ENCODE measurements at regions not wholly inside any gene's neighbourhood (a gene's known extent, or its start where the extent isn't known, plus 50 kb on each side); places are given as distances from the start of the nearest gene placed in this dataset.

DNA sequence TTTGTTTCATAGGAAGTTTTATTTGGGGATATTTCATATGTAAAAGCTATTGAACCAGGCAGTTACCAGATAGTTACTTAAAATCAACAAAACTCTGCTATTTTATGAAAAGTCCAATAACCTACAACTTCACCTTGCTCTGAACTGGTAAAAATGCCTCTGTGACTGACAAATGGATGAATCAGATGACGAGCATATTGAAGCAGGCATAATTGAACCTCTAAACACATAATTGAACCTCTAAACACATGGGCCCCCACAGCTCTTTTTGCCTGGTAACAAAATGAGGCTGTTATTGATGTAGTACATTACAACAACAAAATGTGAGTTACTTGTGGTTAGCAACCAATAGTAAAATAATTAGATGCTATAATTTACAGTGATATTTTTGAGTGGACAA lies 99.7 kb downstream of the MBL2 start:
- Histone ChIP-seq H3K27me3 (ENCODE audit: insufficient read depth in 3 of 3, low read length in 2 of 3) (peaks cover 0 to 3% (median 0%) of the 10 kb centered on the region in 3 donors), H3K27ac (no peak overlapping the region), H3K4me1 (no peaks in the 10 kb centered on the region), H3K9me3 (no peaks in the 10 kb centered on the region), H3K4me3 (no peak overlapping the region), H3K36me3 (ENCODE audit: insufficient read depth in 1 of 2, low read depth in 1 of 2) (no peaks in the 10 kb centered on the region)
- TF ChIP-seq, protein P1, sequence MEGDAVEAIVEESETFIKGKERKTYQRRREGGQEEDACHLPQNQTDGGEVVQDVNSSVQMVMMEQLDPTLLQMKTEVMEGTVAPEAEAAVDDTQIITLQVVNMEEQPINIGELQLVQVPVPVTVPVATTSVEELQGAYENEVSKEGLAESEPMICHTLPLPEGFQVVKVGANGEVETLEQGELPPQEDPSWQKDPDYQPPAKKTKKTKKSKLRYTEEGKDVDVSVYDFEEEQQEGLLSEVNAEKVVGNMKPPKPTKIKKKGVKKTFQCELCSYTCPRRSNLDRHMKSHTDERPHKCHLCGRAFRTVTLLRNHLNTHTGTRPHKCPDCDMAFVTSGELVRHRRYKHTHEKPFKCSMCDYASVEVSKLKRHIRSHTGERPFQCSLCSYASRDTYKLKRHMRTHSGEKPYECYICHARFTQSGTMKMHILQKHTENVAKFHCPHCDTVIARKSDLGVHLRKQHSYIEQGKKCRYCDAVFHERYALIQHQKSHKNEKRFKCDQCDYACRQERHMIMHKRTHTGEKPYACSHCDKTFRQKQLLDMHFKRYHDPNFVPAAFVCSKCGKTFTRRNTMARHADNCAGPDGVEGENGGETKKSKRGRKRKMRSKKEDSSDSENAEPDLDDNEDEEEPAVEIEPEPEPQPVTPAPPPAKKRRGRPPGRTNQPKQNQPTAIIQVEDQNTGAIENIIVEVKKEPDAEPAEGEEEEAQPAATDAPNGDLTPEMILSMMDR (IDR thresholded peaks at IDR 0.05), result no peak
- WGBS, 3 donors, result 76 to 78% (median 76%) methylated on average over 1 of the region's 1 CpG
- DNase-seq (no peak), ATAC-seq (no peak)
- intact Hi-C loops (cut with DNase I), result no loop called here

DNA sequence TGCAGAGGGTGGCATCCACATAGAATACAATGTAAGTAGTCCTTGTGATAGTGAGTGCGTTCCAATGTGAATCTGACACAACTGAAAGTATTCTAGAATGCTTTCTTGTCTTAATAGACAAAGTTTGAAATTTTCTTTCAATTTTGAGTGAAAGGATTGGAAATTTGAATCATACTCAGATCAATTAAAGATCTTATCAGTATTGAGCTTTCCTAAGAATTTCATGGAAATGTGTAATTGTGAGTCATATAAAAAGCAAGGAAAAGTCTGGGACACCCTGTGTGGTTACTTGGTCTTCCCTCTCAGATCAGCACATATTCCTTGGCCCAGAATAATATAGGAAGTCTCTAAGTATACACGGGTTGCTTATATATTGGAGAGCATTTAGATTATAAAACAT lies 99.1 kb downstream of the MBL2 start:
- DNase-seq (no peak), ATAC-seq (no peak)
- no peaks in the 10 kb centered on the region for H3K9me3 ChIP-seq
- H3K27ac ChIP-seq, result no peak overlapping the region
- no peak overlapping the region for H3K4me3 ChIP-seq
- no peaks in the 10 kb centered on the region for H3K36me3 ChIP-seq (ENCODE audit: insufficient read depth in 1 of 2, low read depth in 1 of 2)
- intact Hi-C loops (cut with DNase I), result no loop called here
- TF ChIP-seq, protein P1 (IDR thresholded peaks at IDR 0.05), result no peak
- H3K4me1 ChIP-seq, result no peaks in the 10 kb centered on the region
- peaks cover 0 to 3% (median 0%) of the 10 kb centered on the region in 3 donors for H3K27me3 ChIP-seq (ENCODE audit: insufficient read depth in 3 of 3, low read length in 2 of 3)
- WGBS, 3 donors, result 85 to 88% (median 88%) methylated on average over 2 of the region's 2 CpGs

DNA sequence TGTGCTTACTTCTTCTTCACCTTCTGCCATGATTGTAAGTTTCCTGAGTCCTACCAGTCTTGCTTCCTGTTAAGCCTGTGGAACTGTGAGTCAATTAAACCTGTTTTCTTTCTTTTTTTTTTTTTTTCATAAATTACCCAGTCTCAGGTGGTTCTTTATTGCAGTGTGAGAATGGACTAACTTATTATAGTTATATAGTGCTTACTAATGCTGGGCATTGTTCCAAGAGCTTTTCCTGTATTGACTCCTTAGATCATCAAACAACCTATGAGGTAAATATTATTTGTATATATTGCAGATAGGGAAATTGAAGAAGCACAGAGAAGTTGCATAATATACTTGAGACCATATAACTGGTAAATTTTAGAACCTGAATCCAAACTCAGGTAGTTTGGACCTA lies 98.1 kb downstream of the MBL2 start:
- peaks cover 0 to 3% (median 0%) of the 10 kb centered on the region in 3 donors for H3K27me3 ChIP-seq (ENCODE audit: insufficient read depth in 3 of 3, low read length in 2 of 3)
- TF ChIP-seq, protein P1 (IDR thresholded peaks at IDR 0.05), result no peak
- DNase-seq, result no peak
- no peak overlapping the region for H3K4me3 ChIP-seq
- no peak for ATAC-seq
- intact Hi-C loops (cut with DNase I), result no loop called here
- no peaks in the 10 kb centered on the region for H3K9me3 ChIP-seq
- H3K36me3 ChIP-seq (ENCODE audit: insufficient read depth in 1 of 2, low read depth in 1 of 2), result no peaks in the 10 kb centered on the region
- H3K27ac ChIP-seq, result no peak overlapping the region
- no peaks in the 10 kb centered on the region for H3K4me1 ChIP-seq

DNA sequence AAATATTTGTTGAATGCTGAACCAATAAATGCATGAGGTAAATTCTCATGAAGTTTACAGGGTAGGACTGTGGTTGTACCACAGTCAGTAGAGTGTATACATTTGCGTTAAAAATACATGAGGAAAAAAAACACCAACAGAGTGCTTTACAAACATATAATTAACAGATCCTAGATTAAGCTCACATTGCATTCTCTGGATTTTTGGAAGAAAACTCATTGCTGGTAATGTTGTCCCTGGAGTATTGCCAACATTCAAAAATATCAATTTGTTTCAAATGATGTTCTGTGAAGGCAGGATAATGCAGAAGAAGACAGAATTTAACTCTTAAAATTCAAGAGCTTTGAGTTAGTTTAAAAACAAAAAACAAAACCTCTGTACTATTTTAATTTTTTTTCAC lies 95.5 kb downstream of the MBL2 start:
- TF ChIP-seq, protein P1 (IDR thresholded peaks at IDR 0.05), result no peak
- ATAC-seq, result no peak
- H3K27me3 ChIP-seq (ENCODE audit: insufficient read depth in 3 of 3, low read length in 2 of 3), result no peaks in the 10 kb centered on the region
- H3K9me3 ChIP-seq, result no peaks in the 10 kb centered on the region
- no peak for DNase-seq
- no peak overlapping the region for H3K4me3 ChIP-seq
- H3K36me3 ChIP-seq (ENCODE audit: insufficient read depth in 1 of 2, low read depth in 1 of 2), result no peaks in the 10 kb centered on the region
- H3K4me1 ChIP-seq, result no peaks in the 10 kb centered on the region
- H3K27ac ChIP-seq, result no peak overlapping the region
- intact Hi-C loops (cut with DNase I), result no loop called here
- WGBS, 3 donors, result 41 to 50% (median 49%) methylated on average over 1 of the region's 1 CpG

DNA sequence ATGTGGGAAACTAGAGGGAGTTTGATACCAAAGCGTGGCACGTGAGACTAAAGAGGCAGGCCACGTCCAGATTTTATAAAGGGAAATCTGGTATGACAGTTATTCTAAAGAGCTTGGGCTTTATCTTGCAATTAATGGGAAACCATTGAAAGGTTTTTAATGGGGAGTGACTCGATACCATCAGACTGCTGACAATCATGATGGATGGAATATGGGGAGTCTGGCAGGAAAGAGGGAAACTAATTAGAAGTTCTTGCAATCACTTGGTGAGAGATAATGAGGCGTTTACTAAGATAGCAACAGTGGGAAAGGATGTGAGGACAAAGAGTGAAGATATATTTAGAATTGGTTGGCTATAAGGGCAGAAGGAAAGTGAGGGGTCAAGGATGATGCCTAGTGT lies 94.0 kb downstream of the MBL2 start:
- no peaks in the 10 kb centered on the region for H3K27me3 ChIP-seq (ENCODE audit: insufficient read depth in 3 of 3, low read length in 2 of 3)
- H3K4me1 ChIP-seq, result no peaks in the 10 kb centered on the region
- WGBS, 3 donors, result 60 to 70% (median 62%) methylated on average over 5 of the region's 5 CpGs
- intact Hi-C loops (cut with DNase I), result no loop called here
- TF ChIP-seq, protein P1 (IDR thresholded peaks at IDR 0.05), result no peak
- ATAC-seq (no peak), DNase-seq (no peak)
- no peaks in the 10 kb centered on the region for H3K9me3 ChIP-seq
- H3K4me3 ChIP-seq, result no peak overlapping the region
- H3K27ac ChIP-seq, result no peak overlapping the region
- H3K36me3 ChIP-seq (ENCODE audit: insufficient read depth in 1 of 2, low read depth in 1 of 2), result no peaks in the 10 kb centered on the region
